NB4 (cell line): ENCODE measurements at regions not wholly inside any gene's neighbourhood (a gene's known extent, or its start where the extent isn't known, plus 50 kb on each side); places are given as distances from the start of the nearest gene placed in this dataset.
"Not testable (repeated sequence)": the region's sequence is repeated elsewhere in the genome, so short reads cannot be mapped to it uniquely, and the experiment has no call there.

Experiments
- DNase-seq: peaks from one replicate; pipeline ENCODE4 v3.0.0; 2010; ENCODE audit warnings: low read depth
- H3K4me3 ChIP-seq: one replicate; pipeline ENCODE4 v1.5.1; 2011; ENCODE audit warnings: mild to moderate bottlenecking, low read depth, low read length, moderate library complexity
- TF ChIP-seq, protein P1 (sequence below): IDR thresholded peaks from one replicate; pipeline ENCODE4 v1.5.1; 2012; ENCODE audit warnings: low read depth, low read length

DNA sequence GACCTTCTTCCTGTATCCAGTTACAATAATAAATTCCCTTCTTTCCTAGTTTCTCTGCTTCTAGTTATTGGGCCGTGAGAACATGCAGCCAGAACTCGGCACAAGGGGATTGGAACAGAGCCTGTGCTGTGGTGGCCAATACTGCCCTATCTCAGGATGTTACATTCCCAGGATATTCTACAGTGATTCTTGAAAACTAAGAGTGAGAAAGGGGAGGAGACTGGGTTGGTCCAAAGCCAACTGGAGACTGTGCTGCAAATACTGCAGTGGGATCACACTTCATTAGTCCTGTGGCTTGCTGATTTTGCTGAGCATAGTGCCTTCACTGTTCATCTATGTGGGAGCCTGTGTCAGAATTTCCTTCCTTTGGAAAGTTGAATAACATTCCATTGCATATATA is 456.8 kb downstream of the RPIA start:
- not testable (repeated sequence) for H3K4me3 ChIP-seq, DNase-seq

DNA sequence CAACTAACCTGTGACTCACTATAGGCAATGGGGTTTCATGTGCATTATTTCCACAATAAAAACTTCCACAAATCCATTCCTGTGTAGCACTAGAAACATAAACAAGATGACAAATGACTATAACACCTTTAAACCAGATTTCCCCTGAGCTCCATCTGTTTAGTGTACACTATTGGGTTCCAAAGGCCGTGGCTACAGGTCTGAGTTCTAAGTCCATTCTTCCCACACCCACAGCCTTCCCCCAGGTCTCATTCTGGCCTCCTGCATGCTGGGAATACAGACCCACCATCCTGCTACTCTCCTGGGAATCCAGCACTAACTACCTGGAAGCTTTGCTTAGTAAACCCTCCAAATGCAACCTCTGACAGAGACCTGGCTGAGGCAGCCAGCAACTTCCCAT is 460.2 kb downstream of the RPIA start:
- not testable (repeated sequence) for DNase-seq, H3K4me3 ChIP-seq

DNA sequence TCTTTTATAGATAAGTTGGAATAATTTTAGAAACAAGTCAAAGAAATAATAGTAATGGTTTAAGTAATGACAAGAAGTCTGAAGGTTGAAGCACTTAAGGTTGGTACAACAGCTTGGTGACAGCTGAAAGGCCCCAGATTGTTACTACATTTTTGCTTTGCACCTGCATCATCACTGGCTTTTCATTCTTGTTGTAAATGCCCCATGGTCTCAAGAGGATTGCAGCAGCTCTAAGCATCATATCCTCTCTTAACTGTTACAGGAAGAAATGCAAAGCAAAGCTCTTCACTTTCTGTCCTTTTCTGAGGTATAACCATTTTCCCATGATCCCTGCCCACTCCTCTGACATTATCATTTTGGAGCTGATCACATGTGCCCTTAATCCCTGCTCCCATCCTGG is 461.0 kb downstream of the RPIA start:
- H3K4me3 ChIP-seq, DNase-seq: not testable (repeated sequence)

DNA sequence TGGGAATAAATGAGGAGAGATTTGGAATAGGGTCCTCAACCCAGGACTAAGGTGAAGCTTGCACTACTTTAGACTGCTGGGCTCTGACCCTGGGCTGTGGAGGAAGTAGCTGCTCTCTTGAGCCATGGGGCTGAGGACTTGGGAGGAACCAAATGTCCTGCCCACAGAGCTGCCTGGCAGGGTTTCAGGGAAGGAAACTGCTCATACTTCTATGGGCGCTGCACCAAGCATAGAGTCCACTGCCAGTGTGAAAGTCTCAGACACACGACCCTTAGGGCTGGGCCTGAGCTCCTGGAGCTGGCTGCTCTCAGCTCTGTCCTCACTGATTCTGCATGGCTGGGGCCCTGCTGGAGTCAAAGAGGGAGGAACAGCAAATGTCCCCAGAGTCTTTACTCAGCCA is 461.7 kb downstream of the RPIA start:
- DNase-seq = not testable (repeated sequence)

DNA sequence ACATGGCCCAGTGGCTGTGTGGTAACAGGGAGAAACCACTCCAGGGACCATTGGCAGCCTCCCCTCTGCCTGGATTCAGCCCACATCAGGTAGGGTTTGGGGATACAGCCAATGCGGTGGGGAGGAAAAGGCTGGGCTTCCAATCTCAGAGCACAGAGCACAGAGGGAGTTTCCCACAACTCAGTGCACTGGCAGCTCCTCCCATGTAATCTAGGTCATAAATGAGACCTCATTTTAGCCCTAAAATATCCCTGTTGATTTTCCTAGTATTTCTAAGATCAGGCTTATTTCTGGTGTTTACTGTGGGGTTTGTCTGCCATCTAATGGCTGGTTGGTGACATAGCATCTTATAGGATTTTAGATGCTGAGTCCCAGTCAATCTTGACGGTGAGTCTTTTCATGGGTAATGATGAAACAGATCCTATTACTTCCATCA is 462.8 kb downstream of the RPIA start:
- H3K4me3 ChIP-seq, DNase-seq: not testable (repeated sequence)

More for the DNA sequence above, 461.7 kb downstream of the RPIA start:
- not testable (repeated sequence) for H3K4me3 ChIP-seq

DNA sequence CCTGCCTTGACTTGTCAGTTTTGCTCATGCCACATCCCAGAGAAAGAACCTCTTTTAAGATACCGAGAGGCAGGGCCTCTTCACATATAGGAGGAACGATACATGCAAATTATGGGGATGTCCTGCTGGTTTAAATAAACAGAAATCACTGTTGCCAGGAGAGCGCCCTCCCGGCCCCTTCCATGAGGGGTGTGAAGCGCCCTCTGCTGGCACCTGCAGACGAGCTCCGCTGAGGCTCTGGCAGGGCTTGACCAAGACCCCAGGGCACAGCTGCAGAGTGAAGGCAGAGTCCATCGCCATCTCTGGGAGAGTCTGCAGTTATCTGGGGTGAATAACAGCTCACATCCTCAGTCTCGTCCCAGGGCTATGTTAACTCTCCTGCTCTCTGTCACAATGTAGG is 468.8 kb downstream of the RPIA start:
- not testable (repeated sequence) for H3K4me3 ChIP-seq, DNase-seq
- TF ChIP-seq, protein P1, sequence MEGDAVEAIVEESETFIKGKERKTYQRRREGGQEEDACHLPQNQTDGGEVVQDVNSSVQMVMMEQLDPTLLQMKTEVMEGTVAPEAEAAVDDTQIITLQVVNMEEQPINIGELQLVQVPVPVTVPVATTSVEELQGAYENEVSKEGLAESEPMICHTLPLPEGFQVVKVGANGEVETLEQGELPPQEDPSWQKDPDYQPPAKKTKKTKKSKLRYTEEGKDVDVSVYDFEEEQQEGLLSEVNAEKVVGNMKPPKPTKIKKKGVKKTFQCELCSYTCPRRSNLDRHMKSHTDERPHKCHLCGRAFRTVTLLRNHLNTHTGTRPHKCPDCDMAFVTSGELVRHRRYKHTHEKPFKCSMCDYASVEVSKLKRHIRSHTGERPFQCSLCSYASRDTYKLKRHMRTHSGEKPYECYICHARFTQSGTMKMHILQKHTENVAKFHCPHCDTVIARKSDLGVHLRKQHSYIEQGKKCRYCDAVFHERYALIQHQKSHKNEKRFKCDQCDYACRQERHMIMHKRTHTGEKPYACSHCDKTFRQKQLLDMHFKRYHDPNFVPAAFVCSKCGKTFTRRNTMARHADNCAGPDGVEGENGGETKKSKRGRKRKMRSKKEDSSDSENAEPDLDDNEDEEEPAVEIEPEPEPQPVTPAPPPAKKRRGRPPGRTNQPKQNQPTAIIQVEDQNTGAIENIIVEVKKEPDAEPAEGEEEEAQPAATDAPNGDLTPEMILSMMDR = peak; percentile 2

DNA sequence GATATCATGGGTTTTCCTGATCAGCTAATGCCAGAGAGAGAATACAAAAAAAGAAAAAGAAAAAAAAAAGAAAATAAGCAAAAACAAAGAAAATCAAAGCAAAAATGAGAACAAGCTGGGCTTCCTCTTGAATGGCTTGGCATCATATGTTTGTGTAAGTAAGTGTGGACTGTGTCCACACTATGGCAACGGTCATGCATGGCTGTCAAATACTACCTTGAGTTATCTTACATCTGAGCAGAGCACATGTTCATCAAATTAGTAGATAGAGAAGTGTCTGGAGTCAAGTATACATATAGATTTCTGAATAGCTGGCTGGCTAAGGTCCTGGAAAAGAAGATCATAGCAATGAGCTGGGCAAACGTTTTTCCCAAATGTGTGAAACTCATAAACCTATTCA is 470.2 kb downstream of the RPIA start:
- not testable (repeated sequence) for H3K4me3 ChIP-seq, DNase-seq

DNA sequence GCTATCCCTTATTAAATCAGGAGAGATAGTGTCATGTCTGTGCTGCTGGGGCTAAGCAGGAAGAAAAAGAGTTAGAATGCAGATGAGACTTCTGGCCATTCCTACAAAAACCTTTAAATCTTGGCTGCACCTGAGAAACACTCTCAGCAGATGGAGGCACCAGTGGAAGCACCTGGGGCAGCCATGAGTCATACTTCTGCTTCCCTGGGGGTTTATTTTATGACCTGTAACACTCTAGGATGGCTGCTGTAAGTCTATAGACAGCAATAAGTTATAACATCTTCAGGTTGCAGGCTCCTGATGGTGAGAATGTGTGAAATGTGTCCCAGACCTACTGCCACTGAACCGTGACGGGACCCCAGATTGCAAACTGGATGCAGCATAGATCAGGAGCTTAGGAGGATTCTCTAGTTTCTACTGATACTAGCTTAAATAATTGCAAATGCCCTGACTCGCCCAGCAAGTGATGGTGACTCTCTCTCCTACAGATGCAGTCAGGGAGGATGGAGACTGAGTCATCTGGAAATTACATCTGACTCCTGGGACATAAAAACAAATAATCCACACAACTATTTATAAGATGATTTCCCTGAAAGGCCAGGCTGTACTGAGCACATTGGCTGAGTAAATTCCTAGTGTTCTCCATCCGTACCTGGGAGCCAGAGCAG is 479.2 kb downstream of the RPIA start:
- not testable (repeated sequence) for DNase-seq, H3K4me3 ChIP-seq

DNA sequence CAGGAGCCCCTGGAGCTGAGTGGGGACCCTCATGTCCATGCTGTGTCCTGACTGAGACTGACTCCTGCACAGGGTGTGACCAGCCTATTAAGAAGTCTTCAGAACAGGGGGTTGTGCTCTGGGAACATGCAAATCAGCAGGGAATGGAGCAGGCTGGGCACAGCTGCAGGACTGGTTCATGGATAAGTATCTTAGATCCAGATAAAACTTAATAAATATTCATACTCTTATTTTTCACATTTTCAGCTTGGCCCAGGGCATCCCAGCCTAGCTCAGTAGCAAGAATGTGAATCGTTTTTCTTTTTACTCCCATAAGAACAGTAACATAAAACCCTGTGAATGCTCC is 479.7 kb downstream of the RPIA start:
- H3K4me3 ChIP-seq, DNase-seq: not testable (repeated sequence)

DNA sequence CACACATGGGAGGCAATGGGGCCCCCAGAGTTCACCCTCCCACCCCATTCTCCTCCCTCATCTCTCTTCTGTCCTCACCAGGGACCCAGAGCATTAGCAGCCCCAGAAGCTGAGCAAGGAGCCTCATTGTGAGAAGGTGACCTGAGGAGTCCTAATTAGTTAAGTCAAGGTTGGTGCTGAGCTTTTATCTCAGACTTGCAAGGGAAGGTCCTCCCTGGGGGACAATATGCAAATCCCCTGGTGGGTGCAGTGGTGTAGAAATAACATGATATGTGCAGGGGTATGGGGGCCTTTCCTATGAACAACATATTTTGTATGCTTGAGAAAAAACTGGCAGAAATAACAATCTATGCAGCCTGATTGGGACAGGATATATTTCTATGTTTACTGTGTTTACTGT is 485.5 kb downstream of the RPIA start:
- not testable (repeated sequence) for DNase-seq, H3K4me3 ChIP-seq

DNA sequence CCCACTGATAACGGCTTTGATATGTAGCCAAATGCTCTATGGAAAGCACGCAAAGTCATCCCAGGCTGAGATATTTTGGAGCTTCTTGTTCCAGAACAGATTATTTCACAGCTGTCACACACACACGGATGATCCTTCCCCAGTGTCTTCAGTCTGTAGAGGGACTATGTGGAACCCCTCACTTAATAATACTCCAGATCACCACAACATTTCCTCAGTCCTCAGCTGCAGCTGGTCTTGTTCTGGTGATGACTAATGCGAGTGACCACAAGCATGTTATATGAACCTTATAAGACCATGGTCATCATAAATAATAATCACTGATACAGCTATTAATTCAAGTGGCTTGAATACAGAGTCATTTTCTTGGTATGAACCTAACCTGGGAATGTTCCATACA is 490.7 kb downstream of the RPIA start:
- not testable (repeated sequence) for H3K4me3 ChIP-seq
- peak; percentile 59 for DNase-seq

DNA sequence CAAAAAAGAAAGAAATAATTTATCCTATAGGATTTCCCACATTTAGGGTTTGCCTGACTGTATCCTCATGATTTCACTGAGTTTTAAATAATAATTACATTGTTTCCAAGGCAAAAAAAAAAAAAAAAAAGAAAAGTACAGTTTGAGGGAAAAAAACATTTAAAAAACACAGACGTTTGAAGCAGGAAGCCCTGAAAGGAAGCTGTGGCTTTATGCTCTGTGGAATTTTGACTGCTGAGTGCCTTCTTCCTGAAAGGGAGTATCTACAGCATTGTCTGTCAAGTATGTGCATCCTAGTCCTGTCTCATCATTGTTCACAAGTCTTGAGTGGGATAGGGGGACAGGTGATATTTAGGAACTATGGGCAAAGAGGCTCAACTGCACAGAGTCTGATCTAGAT is 493.3 kb downstream of the RPIA start:
- not testable (repeated sequence) for H3K4me3 ChIP-seq, DNase-seq

DNA sequence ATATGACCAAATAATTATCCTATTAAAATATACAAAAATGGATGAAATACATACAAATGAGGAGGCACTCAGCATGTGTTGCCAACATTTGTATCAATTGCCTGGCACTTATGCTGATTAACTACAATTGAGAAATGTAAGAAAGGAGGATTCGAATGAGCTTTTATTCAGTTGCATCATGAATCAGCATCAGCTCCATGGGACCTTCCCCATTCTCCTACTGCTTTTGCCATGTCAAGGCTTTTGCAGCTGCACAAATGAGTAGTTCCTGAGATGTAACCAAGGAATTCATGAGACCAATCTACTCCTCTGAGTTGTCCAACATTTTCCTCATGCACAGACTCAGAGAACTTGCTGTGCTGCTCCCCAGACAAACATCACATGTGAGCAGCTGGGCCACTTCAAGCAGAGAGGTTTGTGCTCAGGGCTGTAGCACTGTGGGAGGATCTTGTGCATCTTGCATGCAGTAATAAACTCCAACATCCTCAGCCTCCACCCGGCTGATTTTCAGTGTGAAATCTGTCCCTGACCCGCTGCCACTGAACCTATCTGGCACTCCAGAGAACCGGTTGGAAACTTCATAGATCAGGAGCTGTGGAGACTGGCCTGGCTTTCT is 504.3 kb downstream of the RPIA start:
- not testable (repeated sequence) for DNase-seq, H3K4me3 ChIP-seq

DNA sequence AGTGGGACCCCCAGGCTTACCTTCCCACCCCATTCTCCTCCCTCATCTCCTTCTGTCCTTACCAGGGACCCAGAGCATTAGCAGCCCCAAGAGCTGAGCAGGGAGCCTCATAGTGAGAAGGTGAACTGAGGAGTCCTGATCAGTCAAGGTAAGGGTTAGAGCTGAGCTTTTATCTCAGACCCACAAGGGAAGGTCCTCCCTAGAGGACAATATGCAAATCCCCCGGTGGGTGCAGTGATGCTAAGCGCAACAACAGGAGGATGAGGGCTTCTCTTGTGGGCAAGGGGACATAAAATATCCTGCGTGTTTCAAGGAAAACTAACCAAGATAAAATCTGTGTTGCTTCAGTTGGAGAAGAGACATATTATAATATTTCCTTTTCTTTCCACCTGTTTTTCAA is 505.2 kb downstream of the RPIA start:
- not testable (repeated sequence) for DNase-seq

DNA sequence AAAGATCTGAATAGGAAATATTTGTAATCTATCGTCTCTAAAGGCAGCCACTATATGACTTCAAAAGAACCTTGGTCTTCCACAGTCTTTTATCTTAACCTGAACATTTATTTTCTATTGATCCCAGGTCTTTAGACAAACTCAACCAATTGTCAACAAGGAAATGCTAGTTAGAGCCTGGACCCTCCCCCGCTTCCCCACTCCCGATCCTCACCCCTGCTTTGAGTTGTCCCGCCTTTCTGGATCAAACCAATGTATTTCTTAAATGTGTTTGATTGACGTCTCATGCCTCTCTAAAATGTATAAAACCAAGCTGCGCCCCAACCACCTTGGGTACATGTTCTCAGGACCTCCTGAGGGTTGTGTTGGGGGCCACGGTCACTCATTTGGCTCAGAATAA is 506.6 kb downstream of the RPIA start:
- DNase-seq, H3K4me3 ChIP-seq: not testable (repeated sequence)

More for the DNA sequence above, 505.2 kb downstream of the RPIA start:
- H3K4me3 ChIP-seq = not testable (repeated sequence)

DNA sequence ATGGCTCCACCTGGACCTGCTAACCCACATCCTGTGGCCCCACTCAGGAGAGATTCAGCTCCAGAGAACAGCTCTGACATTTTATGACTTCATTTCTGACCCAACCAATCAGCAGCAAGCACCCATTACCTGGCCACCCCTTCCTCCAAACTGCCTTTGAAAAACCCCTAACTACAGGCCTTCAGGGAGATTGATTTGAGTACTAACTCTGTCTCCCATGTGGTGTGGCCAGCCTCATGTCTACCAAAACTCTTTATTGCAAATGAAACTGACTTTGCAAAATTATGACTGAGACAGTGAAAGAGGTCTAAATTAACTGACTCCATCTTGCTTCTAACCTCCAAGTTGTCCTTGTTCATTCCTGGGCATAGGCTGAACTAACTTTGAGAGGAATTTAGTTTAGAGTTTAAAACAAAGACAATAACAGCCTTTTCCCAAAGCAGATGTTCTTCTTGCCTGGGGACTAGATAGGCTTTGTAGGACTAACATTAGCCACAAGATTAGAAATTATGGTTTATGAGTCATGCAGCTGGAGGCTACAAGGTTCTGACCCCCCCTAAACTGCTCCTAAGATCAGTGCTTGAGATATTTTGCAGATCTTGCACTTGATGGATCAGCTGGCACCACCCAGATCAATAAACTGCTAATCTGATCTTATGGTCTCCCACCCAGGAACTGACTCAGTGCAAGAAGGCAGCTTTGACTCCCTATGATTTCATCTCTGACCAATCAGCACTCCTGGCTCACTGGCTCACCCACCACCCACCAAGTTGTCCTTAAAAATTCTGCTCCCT is 508.2 kb downstream of the RPIA start:
- peak; percentile 74 for DNase-seq
- H3K4me3 ChIP-seq = not testable (repeated sequence)

DNA sequence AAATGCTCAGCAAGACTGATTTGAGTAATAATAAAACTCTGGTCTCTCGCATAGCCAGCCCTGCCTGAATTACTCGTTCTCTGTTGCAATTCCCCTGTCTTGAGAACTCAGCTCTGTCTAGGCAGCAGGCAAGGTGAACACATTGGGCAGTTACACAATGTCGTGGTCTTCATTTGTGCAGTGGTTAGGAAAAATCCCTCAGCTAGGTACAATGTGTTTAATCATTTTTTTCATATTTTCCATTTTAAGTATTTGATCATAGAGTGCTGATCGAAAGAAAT is 508.7 kb downstream of the RPIA start:
- peak; percentile 82 for DNase-seq
- H3K4me3 ChIP-seq = not testable (repeated sequence)

DNA sequence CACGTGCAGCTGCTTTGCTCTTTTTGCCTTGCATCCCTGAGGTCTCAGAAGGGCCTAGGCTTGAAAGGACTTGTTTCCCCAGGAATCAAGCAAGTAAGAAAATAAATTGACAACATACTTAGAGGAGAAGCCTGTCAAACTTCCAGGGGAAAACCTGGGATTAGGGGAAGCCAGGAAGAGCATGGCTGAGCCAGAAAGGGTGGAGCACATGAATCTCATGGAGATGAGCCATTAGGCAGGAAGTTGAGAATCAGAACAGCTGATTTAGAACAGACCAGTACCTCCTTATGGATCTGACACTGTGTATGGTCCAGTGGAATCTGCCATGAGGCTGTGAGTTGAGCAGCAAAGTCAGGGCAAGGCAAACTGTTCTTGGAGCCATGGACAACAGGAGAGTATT is 511.0 kb downstream of the RPIA start:
- H3K4me3 ChIP-seq, DNase-seq: not testable (repeated sequence)
